ENCODE measurements at regions not wholly inside any gene's neighbourhood (a gene's known extent, or its start where the extent isn't known, plus 50 kb on each side); places are given as distances from the start of the nearest gene placed in this dataset.

- H3K4me3 ChIP-seq (ENCODE audit: low read depth, low read length), result no peak overlapping the region
- H3K27me3 ChIP-seq (ENCODE audit: control insufficient read depth, insufficient read depth, low read length), result no peaks in the 10 kb centered on the region
- H3K4me2 ChIP-seq (ENCODE audit: low read length), result no peak overlapping the region
- no peaks in the 10 kb centered on the region for H3K4me1 ChIP-seq
- H3K9ac ChIP-seq, result no peak overlapping the region
- H3K9me3 ChIP-seq (ENCODE audit: control insufficient read depth, low read length), result no peaks in the 10 kb centered on the region
- no peak overlapping the region for H3K27ac ChIP-seq
- no peaks in the 10 kb centered on the region for H3K79me2 ChIP-seq
- H3K36me3 ChIP-seq (ENCODE audit: control insufficient read depth, insufficient read depth, low read length), result no peaks in the 10 kb centered on the region
- TF ChIP-seq CTCF (IDR thresholded peaks at IDR 0.05), result no peak
- no peak overlapping the region for H2AFZ ChIP-seq
Measured at GRCh38 chr3:168863561-168863960, 767.8 kb upstream of the GOLIM4 start.

GRCh38 chr3:168862466-168862865 lies 766.7 kb upstream of the GOLIM4 start:
- Histone ChIP-seq H3K36me3 (ENCODE audit: control insufficient read depth, insufficient read depth, low read length) (no peaks in the 10 kb centered on the region), H3K4me2 (ENCODE audit: low read length) (no peak overlapping the region), H2AFZ (no peak overlapping the region), H3K4me3 (ENCODE audit: low read depth, low read length) (no peak overlapping the region), H3K9me3 (ENCODE audit: control insufficient read depth, low read length) (no peaks in the 10 kb centered on the region), H3K27me3 (ENCODE audit: control insufficient read depth, insufficient read depth, low read length) (no peaks in the 10 kb centered on the region), H3K27ac (no peak overlapping the region), H3K79me2 (no peaks in the 10 kb centered on the region), H3K9ac (no peak overlapping the region), H3K4me1 (no peaks in the 10 kb centered on the region)
- no peak for TF ChIP-seq CTCF (IDR thresholded peaks at IDR 0.05)

- TF ChIP-seq CTCF (IDR thresholded peaks at IDR 0.05), result no peak
- no peak overlapping the region for H3K9ac ChIP-seq
- H3K79me2 ChIP-seq, result no peaks in the 10 kb centered on the region
- no peak overlapping the region for H3K27ac ChIP-seq
- H3K9me3 ChIP-seq (ENCODE audit: control insufficient read depth, low read length), result peaks cover 4% of the 10 kb centered on the region
- no peaks in the 10 kb centered on the region for H3K36me3 ChIP-seq (ENCODE audit: control insufficient read depth, insufficient read depth, low read length)
- no peak overlapping the region for H3K4me3 ChIP-seq (ENCODE audit: low read depth, low read length)
- H3K4me1 ChIP-seq, result no peaks in the 10 kb centered on the region
- no peaks in the 10 kb centered on the region for H3K27me3 ChIP-seq (ENCODE audit: control insufficient read depth, insufficient read depth, low read length)
- H2AFZ ChIP-seq, result no peak overlapping the region
- H3K4me2 ChIP-seq (ENCODE audit: low read length), result no peak overlapping the region
Measured at GRCh38 chr3:168860592-168860991, 764.9 kb upstream of the GOLIM4 start.

- Histone ChIP-seq H3K4me3 (ENCODE audit: low read depth, low read length) (no peak overlapping the region), H2AFZ (no peak overlapping the region), H3K36me3 (ENCODE audit: control insufficient read depth, insufficient read depth, low read length) (no peaks in the 10 kb centered on the region), H3K4me1 (no peaks in the 10 kb centered on the region), H3K27me3 (ENCODE audit: control insufficient read depth, insufficient read depth, low read length) (no peaks in the 10 kb centered on the region), H3K9me3 (ENCODE audit: control insufficient read depth, low read length) (peaks cover 5% of the 10 kb centered on the region), H3K4me2 (ENCODE audit: low read length) (no peak overlapping the region), H3K27ac (no peak overlapping the region), H3K79me2 (no peaks in the 10 kb centered on the region), H3K9ac (no peak overlapping the region)
- TF ChIP-seq CTCF (IDR thresholded peaks at IDR 0.05), result no peak
Measured at GRCh38 chr3:168860028-168860427, 764.3 kb upstream of the GOLIM4 start.

- Histone ChIP-seq H3K27me3 (ENCODE audit: control insufficient read depth, insufficient read depth, low read length) (no peaks in the 10 kb centered on the region), H2AFZ (no peak overlapping the region), H3K4me1 (no peaks in the 10 kb centered on the region), H3K9me3 (ENCODE audit: control insufficient read depth, low read length) (peaks cover 5% of the 10 kb centered on the region), H3K27ac (no peak overlapping the region), H3K36me3 (ENCODE audit: control insufficient read depth, insufficient read depth, low read length) (no peaks in the 10 kb centered on the region), H3K9ac (no peak overlapping the region), H3K4me2 (ENCODE audit: low read length) (no peak overlapping the region), H3K79me2 (no peaks in the 10 kb centered on the region), H3K4me3 (ENCODE audit: low read depth, low read length) (no peak overlapping the region)
- no peak for TF ChIP-seq CTCF (IDR thresholded peaks at IDR 0.05)
Measured at GRCh38 chr3:168859574-168859973, 763.9 kb upstream of the GOLIM4 start.

Measured in parathyroid adenoma (tissue), 2 donors.